HCT116 (cell line): ENCODE measurements at regions not wholly inside any gene's neighbourhood (a gene's known extent, or its start where the extent isn't known, plus 50 kb on each side); places are given as distances from the start of the nearest gene placed in this dataset.

Source experiments
- ATAC-seq: fragments of 200-7000 bp; cut with Tn5 transposase; 2 replicates; pipeline ENCODE4 v1.9.1; 2020; ENCODE audit warnings: mild to moderate bottlenecking, moderate library complexity
- BruUV-seq: library from RNA; stranded (reverse); fragments of 400-500 nt; replicated peaks from 2 replicates; lab custom pipeline; 2021; lab: Mats Ljungman, UMichigan
- CTCF ChIA-PET: fragments of 300-600 bp; sonication (Branson Sonifier 250); formaldehyde crosslinking; loops from one replicate; lab custom pipeline; 2021; ENCODE audit warnings: antibody characterized with exemption; lab: Charles Lee
- POLR2A ChIA-PET: fragments of 300-600, 350-600 bp; sonication (Branson Sonifier 250); formaldehyde crosslinking; loops from one replicate; lab custom pipeline; 2021; ENCODE audit warnings: antibody characterized with exemption; lab: Charles Lee
- RAD21 ChIA-PET, 2 experiments: fragments of 300-600 bp; sonication (Branson Sonifier 250); formaldehyde crosslinking; loops; one replicate each; lab custom pipeline; 2023; ENCODE audit warnings: low total read pairs in 2 of 2; ENCODE audit not compliant: uncharacterized antibody in 2 of 2, unreplicated experiment in 2 of 2, low non-redundant PET in 1 of 2; lab: Charles Lee
- DNase-seq: peaks from one replicate; pipeline ENCODE4 v3.0.0-alpha.2; 2010; ENCODE audit warnings: low read depth, low spot score
- H2AFZ ChIP-seq: fragments of 200-600 bp; shearing (Covaris generic), sonication (generic); 2 replicates; pipeline ENCODE4 v1.6.1; 2017; ENCODE audit warnings: low read depth, mixed run types, mixed read lengths, antibody characterized with exemption, low read length; ENCODE audit not compliant: poor library complexity, severe bottlenecking
- H3K27ac ChIP-seq: 2 replicates; pipeline ENCODE4 v1.5.1; 2012; ENCODE audit warnings: low read depth, low read length
- H3K27me3 ChIP-seq: fragments of 200-600 bp; sonication (generic); 2 replicates; pipeline ENCODE4 v1.6.1; 2016; ENCODE audit warnings: mixed run types, low read length, mixed read lengths; ENCODE audit not compliant: insufficient read depth
- H3K36me3 ChIP-seq, 2 experiments: fragments of 200-500 bp in 1 of 2; fragments of 200-600 bp in 1 of 2; sonication (Bioruptor generic) in 1 of 2; sonication (generic) in 1 of 2; 2 replicates each; pipeline versions ENCODE4 v1.5.1 to v1.6.1; 2014 to 2016; ENCODE audit warnings: low read length in 2 of 2, inconsistent platforms in 1 of 2, mixed read lengths in 1 of 2, mixed run types in 1 of 2; ENCODE audit not compliant: insufficient read depth in 2 of 2, control insufficient read depth in 1 of 2
- H3K4me1 ChIP-seq, 2 experiments: fragments of 200-600 bp in 1 of 2; sonication (generic) in 1 of 2; 2 replicates each; pipeline versions ENCODE4 v1.5.1 to v1.6.1; 2012 to 2017; ENCODE audit warnings: low read length in 2 of 2, inconsistent platforms in 1 of 2, mild to moderate bottlenecking in 1 of 2, mixed read lengths in 1 of 2, mixed run types in 1 of 2, moderate library complexity in 1 of 2; ENCODE audit not compliant: insufficient read depth in 2 of 2, control insufficient read depth in 1 of 2
- H3K4me2 ChIP-seq: fragments of 200-600 bp; sonication (generic); 2 replicates; pipeline ENCODE4 v1.6.1; 2017; ENCODE audit warnings: mixed run types, low read length, mixed read lengths
- H3K4me3 ChIP-seq, 2 experiments: fragments of 200-600 bp in 1 of 2; sonication (generic) in 1 of 2; replicated peaks in 1 of 2; 2 replicates each; pipeline ENCODE4 v1.5.1; 2011 to 2016; ENCODE audit warnings: low read length in 2 of 2, control low read depth in 1 of 2, low read depth in 1 of 2, mild to moderate bottlenecking in 1 of 2, mixed read lengths in 1 of 2, mixed run types in 1 of 2
- H3K79me2 ChIP-seq: fragments of 200-600 bp; sonication (generic); 2 replicates; pipeline ENCODE4 v1.6.1; 2017; ENCODE audit warnings: mild to moderate bottlenecking, mixed run types, low read length, moderate library complexity, mixed read lengths; ENCODE audit not compliant: insufficient read depth
- H3K9ac ChIP-seq: fragments of 200-600 bp; sonication (generic); 2 replicates; pipeline ENCODE4 v1.6.1; 2016; ENCODE audit warnings: low read length, mixed read lengths
- H3K9me2 ChIP-seq: fragments of 200-600 bp; sonication (generic), shearing (Covaris generic); 2 replicates; pipeline ENCODE4 v1.6.1; 2017; ENCODE audit warnings: mixed run types, mild to moderate bottlenecking, moderate library complexity; ENCODE audit not compliant: insufficient read depth
- H3K9me3 ChIP-seq, 2 experiments: fragments of 200-500 bp in 1 of 2; fragments of 200-600 bp in 1 of 2; sonication (Bioruptor generic) in 1 of 2; sonication (generic) in 1 of 2; 2 replicates each; pipeline ENCODE4 v1.6.1; 2014 to 2017; ENCODE audit warnings: low read length in 2 of 2, mixed read lengths in 2 of 2, inconsistent platforms in 1 of 2, low read depth in 1 of 2, mild to moderate bottlenecking in 1 of 2, mixed run types in 1 of 2, moderate library complexity in 1 of 2; ENCODE audit not compliant: control insufficient read depth in 1 of 2, insufficient read depth in 1 of 2
- H4K20me1 ChIP-seq: fragments of 200-600 bp; sonication (generic), shearing (Covaris generic); 2 replicates; pipeline ENCODE4 v1.6.1; 2017; ENCODE audit warnings: mixed run types, mild to moderate bottlenecking, moderate library complexity; ENCODE audit not compliant: insufficient read depth
- ATF3 ChIP-seq: IDR thresholded peaks from 2 replicates; pipeline ENCODE4 v1.6.1; 2012
- CBX3 ChIP-seq: IDR thresholded peaks from 2 replicates; pipeline ENCODE4 v1.6.1; 2012; ENCODE audit warnings: low read depth
- CEBPB ChIP-seq: IDR thresholded peaks from 2 replicates; pipeline ENCODE4 v1.6.1; 2012; ENCODE audit warnings: low read depth
- ELF1 ChIP-seq: IDR thresholded peaks from 2 replicates; pipeline ENCODE4 v1.6.1; 2012; ENCODE audit warnings: low read depth, borderline replicate concordance
- EZH2phosphoT487 ChIP-seq: fragments of 200-600 bp; IDR thresholded peaks from 2 replicates; pipeline ENCODE4 v1.6.1; 2018; ENCODE audit warnings: antibody characterized with exemption, borderline replicate concordance
- FOSL1 ChIP-seq: IDR thresholded peaks from 2 replicates; pipeline ENCODE4 v1.6.1; 2012; ENCODE audit warnings: low read depth
- JUND ChIP-seq: IDR thresholded peaks from 2 replicates; pipeline ENCODE4 v1.6.1; 2012
- POLR2A ChIP-seq: IDR thresholded peaks from 2 replicates; pipeline ENCODE4 v1.7.0; 2011; ENCODE audit warnings: borderline replicate concordance; ENCODE audit not compliant: insufficient read depth, insufficient read length; ENCODE audit errors: extremely low read depth
- POLR2AphosphoS5 ChIP-seq: IDR thresholded peaks from 2 replicates; pipeline ENCODE4 v1.6.1; 2011; ENCODE audit warnings: mild to moderate bottlenecking, low read depth, low read length, moderate library complexity
- RAD21 ChIP-seq: IDR thresholded peaks from 2 replicates; pipeline ENCODE4 v1.6.1; 2012; ENCODE audit warnings: low read depth, mild to moderate bottlenecking
- SIN3A ChIP-seq: IDR thresholded peaks from 2 replicates; pipeline ENCODE4 v1.6.1; 2012; ENCODE audit warnings: low read depth
- SRF ChIP-seq: IDR thresholded peaks from 2 replicates; pipeline ENCODE4 v1.6.1; 2012; ENCODE audit warnings: low read depth
- TCF7L2 ChIP-seq: IDR thresholded peaks from 2 replicates; pipeline ENCODE4 v1.7.0; 2011; ENCODE audit warnings: borderline replicate concordance, inconsistent platforms; ENCODE audit not compliant: insufficient read depth, insufficient read length; ENCODE audit errors: extremely low read depth
- YY1 ChIP-seq: IDR thresholded peaks from 2 replicates; pipeline ENCODE4 v1.6.1; 2011; ENCODE audit warnings: low read length, low read depth, moderate library complexity, mild to moderate bottlenecking; ENCODE audit not compliant: insufficient replicate concordance; ENCODE audit errors: extremely low read depth
- ZFX ChIP-seq: fragments of 450-650 bp; IDR thresholded peaks from 2 replicates; pipeline ENCODE4 v1.6.1; 2017
- intact Hi-C: fragments of 100-400 bp; cut with micrococcal nuclease; formaldehyde crosslinking; loops from 2 replicates; pipeline ENCODE4 v1.10.0; 2022
- TF ChIP-seq, protein P1 (sequence below): IDR thresholded peaks from 2 replicates; pipeline ENCODE4 v1.6.1; 2011; ENCODE audit warnings: mild to moderate bottlenecking, low read length, moderate library complexity; ENCODE audit not compliant: insufficient replicate concordance; ENCODE audit errors: extremely low read depth
- TF ChIP-seq, protein P2 (sequence below), 3 experiments: fragments of 200-600 bp in 1 of 3; sonication (generic) in 1 of 3; IDR thresholded peaks in 2 of 3; conservative IDR thresholded peaks in 1 of 3; 2 replicates each; pipeline ENCODE4 v1.5.1; 2012 to 2017; ENCODE audit warnings: low read depth in 2 of 3, low read length in 2 of 3, antibody characterized with exemption in 1 of 3, borderline replicate concordance in 1 of 3, control low read depth in 1 of 3, mild to moderate bottlenecking in 1 of 3, mixed read lengths in 1 of 3, mixed run types in 1 of 3, moderate library complexity in 1 of 3; ENCODE audit not compliant: insufficient read depth in 1 of 3

DNA sequence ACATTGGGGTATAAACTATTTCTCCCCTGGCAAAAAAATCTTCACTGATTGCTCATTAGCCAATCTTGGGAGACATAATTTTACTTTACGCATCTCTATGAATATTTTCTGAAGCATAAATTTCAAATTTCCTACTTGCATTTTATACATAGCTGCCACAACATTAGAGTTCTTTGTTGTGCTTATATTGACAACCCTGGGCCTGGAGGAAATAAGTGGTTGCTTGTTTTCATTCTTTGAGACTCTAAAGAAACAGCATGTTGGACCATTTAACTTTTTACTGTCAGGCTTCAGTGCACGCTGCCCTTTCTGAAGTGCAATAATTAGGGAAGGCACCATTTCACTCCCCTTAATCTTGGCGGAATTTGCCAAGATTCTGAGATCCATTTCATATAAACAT is 142.6 kb downstream of the MRPS30 start:
- POLR2A ChIA-PET = no interaction called here
- RAD21 ChIA-PET = no interaction called here
- no peak overlapping the region for H3K9ac ChIP-seq
- H3K79me2 ChIP-seq = no peaks in the 10 kb centered on the region
- ATAC-seq (no peak), DNase-seq (no peak)
- intact Hi-C loops = loop anchor here (5.0 to 10.0 kb wide), 2 partner anchors 683 to 826 kb away; no protein-coding TSS in a partner anchor
- H3K9me3 ChIP-seq = no peaks in the 10 kb centered on the region
- no peak overlapping the region for H3K4me3 ChIP-seq
- H4K20me1 ChIP-seq = no peaks in the 10 kb centered on the region
- TF ChIP-seq ZFX (no peak), CBX3 (no peak), TCF7L2 (no peak), FOSL1 (no peak)
- CTCF ChIA-PET = no interaction called here
- no TSS peak for BruUV-seq
- H2AFZ ChIP-seq = no peak overlapping the region
- no peaks in the 10 kb centered on the region for H3K4me1 ChIP-seq
- H3K27me3 ChIP-seq = no peaks in the 10 kb centered on the region
- H3K36me3 ChIP-seq = no peaks in the 10 kb centered on the region
- H3K9me2 ChIP-seq = no peaks in the 10 kb centered on the region
- no peak overlapping the region for H3K27ac ChIP-seq
- H3K4me2 ChIP-seq = no peak overlapping the region

DNA sequence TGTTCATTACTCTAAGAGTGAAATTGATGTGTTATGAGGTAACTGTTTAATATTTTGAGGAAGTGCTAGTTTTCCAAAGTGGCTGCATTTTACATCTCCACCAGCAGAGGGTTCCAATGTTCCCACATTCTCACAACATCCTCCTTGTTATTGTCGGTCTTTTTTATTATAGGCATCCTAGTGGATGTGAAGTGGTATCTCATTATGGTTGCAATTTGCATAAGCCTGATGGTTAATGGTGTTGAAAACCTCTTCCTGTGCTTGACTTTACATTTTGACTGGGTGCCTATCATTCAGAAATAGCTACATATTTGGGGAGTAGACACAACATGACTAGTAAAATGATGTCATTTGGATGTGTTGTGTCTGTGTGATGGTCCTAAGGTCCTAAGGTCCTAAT is 143.6 kb downstream of the MRPS30 start:
- Histone ChIP-seq H3K27me3 (no peaks in the 10 kb centered on the region), H3K4me1 (no peaks in the 10 kb centered on the region), H3K9ac (no peak overlapping the region), H2AFZ (no peak overlapping the region), H3K79me2 (no peaks in the 10 kb centered on the region), H3K9me3 (no peaks in the 10 kb centered on the region), H3K4me2 (no peak overlapping the region), H3K36me3 (no peaks in the 10 kb centered on the region), H3K27ac (no peak overlapping the region), H3K4me3 (no peak overlapping the region), H3K9me2 (no peaks in the 10 kb centered on the region), H4K20me1 (no peaks in the 10 kb centered on the region)
- peak; percentile 51 for DNase-seq
- ATAC-seq = peak; percentile 74
- RAD21 ChIA-PET = interaction anchor here in 1 of 2 experiments (0.7 kb wide), 1 partner anchor 90 kb away, joined by 4 read pairs; no protein-coding TSS in a partner anchor
- no TSS peak for BruUV-seq
- POLR2A ChIA-PET = no interaction called here
- intact Hi-C loops = loop anchor here (1.0 to 10.0 kb wide), 3 partner anchors 569 to 825 kb away; no protein-coding TSS in a partner anchor
- CTCF ChIA-PET = interaction anchor here (2.3 kb wide), 1 partner anchor 569 kb away, joined by 6 read pairs; no protein-coding TSS in a partner anchor
- TF ChIP-seq RAD21 (peak; percentile 57), ATF3 (no peak), TCF7L2 (no peak), FOSL1 (no peak), YY1 (no peak), ELF1 (no peak), CEBPB (no peak), CBX3 (no peak), SRF (no peak), POLR2AphosphoS5 (no peak), POLR2A (no peak), EZH2phosphoT487 (no peak), JUND (no peak), SIN3A (no peak)
- TF ChIP-seq, protein P1, sequence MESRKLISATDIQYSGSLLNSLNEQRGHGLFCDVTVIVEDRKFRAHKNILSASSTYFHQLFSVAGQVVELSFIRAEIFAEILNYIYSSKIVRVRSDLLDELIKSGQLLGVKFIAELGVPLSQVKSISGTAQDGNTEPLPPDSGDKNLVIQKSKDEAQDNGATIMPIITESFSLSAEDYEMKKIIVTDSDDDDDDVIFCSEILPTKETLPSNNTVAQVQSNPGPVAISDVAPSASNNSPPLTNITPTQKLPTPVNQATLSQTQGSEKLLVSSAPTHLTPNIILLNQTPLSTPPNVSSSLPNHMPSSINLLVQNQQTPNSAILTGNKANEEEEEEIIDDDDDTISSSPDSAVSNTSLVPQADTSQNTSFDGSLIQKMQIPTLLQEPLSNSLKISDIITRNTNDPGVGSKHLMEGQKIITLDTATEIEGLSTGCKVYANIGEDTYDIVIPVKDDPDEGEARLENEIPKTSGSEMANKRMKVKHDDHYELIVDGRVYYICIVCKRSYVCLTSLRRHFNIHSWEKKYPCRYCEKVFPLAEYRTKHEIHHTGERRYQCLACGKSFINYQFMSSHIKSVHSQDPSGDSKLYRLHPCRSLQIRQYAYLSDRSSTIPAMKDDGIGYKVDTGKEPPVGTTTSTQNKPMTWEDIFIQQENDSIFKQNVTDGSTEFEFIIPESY = no peak
- TF ChIP-seq, protein P2, sequence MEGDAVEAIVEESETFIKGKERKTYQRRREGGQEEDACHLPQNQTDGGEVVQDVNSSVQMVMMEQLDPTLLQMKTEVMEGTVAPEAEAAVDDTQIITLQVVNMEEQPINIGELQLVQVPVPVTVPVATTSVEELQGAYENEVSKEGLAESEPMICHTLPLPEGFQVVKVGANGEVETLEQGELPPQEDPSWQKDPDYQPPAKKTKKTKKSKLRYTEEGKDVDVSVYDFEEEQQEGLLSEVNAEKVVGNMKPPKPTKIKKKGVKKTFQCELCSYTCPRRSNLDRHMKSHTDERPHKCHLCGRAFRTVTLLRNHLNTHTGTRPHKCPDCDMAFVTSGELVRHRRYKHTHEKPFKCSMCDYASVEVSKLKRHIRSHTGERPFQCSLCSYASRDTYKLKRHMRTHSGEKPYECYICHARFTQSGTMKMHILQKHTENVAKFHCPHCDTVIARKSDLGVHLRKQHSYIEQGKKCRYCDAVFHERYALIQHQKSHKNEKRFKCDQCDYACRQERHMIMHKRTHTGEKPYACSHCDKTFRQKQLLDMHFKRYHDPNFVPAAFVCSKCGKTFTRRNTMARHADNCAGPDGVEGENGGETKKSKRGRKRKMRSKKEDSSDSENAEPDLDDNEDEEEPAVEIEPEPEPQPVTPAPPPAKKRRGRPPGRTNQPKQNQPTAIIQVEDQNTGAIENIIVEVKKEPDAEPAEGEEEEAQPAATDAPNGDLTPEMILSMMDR (IDR thresholded peaks at IDR 0.05 in 2 of 3, conservative IDR thresholded peaks at IDR 0.05 in 1 of 3; ENCODE audit: borderline replicate concordance in 1 of 3, insufficient read depth in 1 of 3, low read depth in 2 of 3, low read length in 2 of 3) = peak; percentile 49 to 77 (median 76); a peak in 5 of 6 replicates
